ENCODE measurements at regions not wholly inside any gene's neighbourhood (a gene's known extent, or its start where the extent isn't known, plus 50 kb on each side); places are given as distances from the start of the nearest gene placed in this dataset.
A peak's percentile ranks its signal among the peaks of the same experiment; 100 is the strongest.

- DNase-seq (ENCODE audit: low spot score), result no peak
- Mint-ChIP-seq H3K9me3 (no peaks in the 10 kb centered on the region), H3K27me3 (ENCODE audit: low read depth) (peaks cover 6% of the 10 kb centered on the region), H3K4me3 (no peak overlapping the region), H3K27ac (no peak overlapping the region), H3K36me3 (ENCODE audit: low read depth) (no peaks in the 10 kb centered on the region), H3K4me1 (ENCODE audit: low read depth) (no peaks in the 10 kb centered on the region)
Observed at GRCh38 chr2:237180987-237181386, 95.3 kb downstream of the COPS8 start.

- no peak overlapping the region for H3K27ac Mint-ChIP-seq
- peaks cover 8% of the 10 kb centered on the region for H3K27me3 Mint-ChIP-seq (ENCODE audit: low read depth)
- no peaks in the 10 kb centered on the region for H3K36me3 Mint-ChIP-seq (ENCODE audit: low read depth)
- no peaks in the 10 kb centered on the region for H3K4me1 Mint-ChIP-seq (ENCODE audit: low read depth)
- DNase-seq (ENCODE audit: low spot score), result no peak
- no peak overlapping the region for H3K4me3 Mint-ChIP-seq
- no peaks in the 10 kb centered on the region for H3K9me3 Mint-ChIP-seq
Observed at GRCh38 chr2:237181844-237182243, 96.2 kb downstream of the COPS8 start.

- peaks cover 7% of the 10 kb centered on the region for H3K27me3 Mint-ChIP-seq (ENCODE audit: low read depth)
- H3K36me3 Mint-ChIP-seq (ENCODE audit: low read depth), result no peaks in the 10 kb centered on the region
- no peak overlapping the region for H3K4me3 Mint-ChIP-seq
- no peaks in the 10 kb centered on the region for H3K9me3 Mint-ChIP-seq
- no peak overlapping the region for H3K27ac Mint-ChIP-seq
- no peaks in the 10 kb centered on the region for H3K4me1 Mint-ChIP-seq (ENCODE audit: low read depth)
- peak; percentile 2 for DNase-seq (ENCODE audit: low spot score)
Observed at GRCh38 chr2:237182422-237183123, 96.9 kb downstream of the COPS8 start.

- no peaks in the 10 kb centered on the region for H3K4me1 Mint-ChIP-seq (ENCODE audit: low read depth)
- H3K36me3 Mint-ChIP-seq (ENCODE audit: low read depth), result no peaks in the 10 kb centered on the region
- peaks cover 2% of the 10 kb centered on the region for H3K9me3 Mint-ChIP-seq
- H3K27me3 Mint-ChIP-seq (ENCODE audit: low read depth), result peaks cover 7% of the 10 kb centered on the region
- DNase-seq (ENCODE audit: low spot score), result peak; percentile 3
- H3K4me3 Mint-ChIP-seq, result no peak overlapping the region
- H3K27ac Mint-ChIP-seq, result no peak overlapping the region
Observed at GRCh38 chr2:237184192-237184918, 98.7 kb downstream of the COPS8 start.

GRCh38 chr2:237184919-237185552, 99.3 kb downstream of the COPS8 start:
- Mint-ChIP-seq H3K9me3 (peaks cover 7% of the 10 kb centered on the region), H3K36me3 (ENCODE audit: low read depth) (no peaks in the 10 kb centered on the region), H3K27ac (no peak overlapping the region), H3K4me3 (no peak overlapping the region), H3K27me3 (ENCODE audit: low read depth) (peaks cover 7% of the 10 kb centered on the region), H3K4me1 (ENCODE audit: low read depth) (no peaks in the 10 kb centered on the region)
- DNase-seq (ENCODE audit: low spot score), result no peak

- Mint-ChIP-seq H3K9me3 (peaks cover 7% of the 10 kb centered on the region), H3K27me3 (ENCODE audit: low read depth) (peaks cover 7% of the 10 kb centered on the region), H3K27ac (no peak overlapping the region), H3K36me3 (ENCODE audit: low read depth) (no peaks in the 10 kb centered on the region), H3K4me3 (no peak overlapping the region), H3K4me1 (ENCODE audit: low read depth) (no peaks in the 10 kb centered on the region)
- no peak for DNase-seq (ENCODE audit: low spot score)
Observed at GRCh38 chr2:237185553-237185925, 99.8 kb downstream of the COPS8 start.

DNA sequence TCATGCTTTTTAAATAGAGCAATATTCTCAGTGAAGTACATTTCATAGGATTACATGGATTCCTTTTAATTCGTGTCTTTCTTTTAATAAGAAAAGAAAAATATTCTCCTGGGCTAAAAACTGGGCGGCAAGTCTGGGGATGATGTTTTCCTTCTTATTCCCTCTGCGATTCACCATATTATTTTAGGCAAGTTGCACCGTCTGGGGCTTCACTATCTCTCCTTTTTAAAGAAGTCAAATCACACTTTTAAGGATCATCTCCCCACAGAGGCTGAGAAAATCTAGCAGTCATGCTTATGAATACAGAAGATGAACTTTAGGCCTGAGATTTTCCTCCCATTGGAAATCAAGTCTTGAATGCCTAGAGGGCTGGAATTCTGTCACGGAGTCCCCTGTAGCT, 104.1 kb downstream of the COPS8 start:
- peaks cover 3% of the 10 kb centered on the region for H3K27me3 Mint-ChIP-seq (ENCODE audit: low read depth)

GRCh38 chr2:237190966-237191713, 105.5 kb downstream of the COPS8 start:
- H3K9me3 Mint-ChIP-seq, result peaks cover 7% of the 10 kb centered on the region
- no peak overlapping the region for H3K27ac Mint-ChIP-seq
- H3K27me3 Mint-ChIP-seq (ENCODE audit: low read depth), result peaks cover 5% of the 10 kb centered on the region
- no peaks in the 10 kb centered on the region for H3K36me3 Mint-ChIP-seq (ENCODE audit: low read depth)
- H3K4me3 Mint-ChIP-seq, result no peak overlapping the region
- no peak for DNase-seq (ENCODE audit: low spot score)
- no peaks in the 10 kb centered on the region for H3K4me1 Mint-ChIP-seq (ENCODE audit: low read depth)

More for the DNA sequence above, 104.1 kb downstream of the COPS8 start:
- H3K9me3 Mint-ChIP-seq, result peaks cover 7% of the 10 kb centered on the region
- no peaks in the 10 kb centered on the region for H3K4me1 Mint-ChIP-seq (ENCODE audit: low read depth)
- H3K27ac Mint-ChIP-seq, result no peak overlapping the region
- H3K36me3 Mint-ChIP-seq (ENCODE audit: low read depth), result no peaks in the 10 kb centered on the region
- DNase-seq (ENCODE audit: low spot score), result no peak
- H3K4me3 Mint-ChIP-seq, result no peak overlapping the region

- Mint-ChIP-seq H3K27me3 (ENCODE audit: low read depth) (peaks cover 3% of the 10 kb centered on the region), H3K27ac (no peak overlapping the region), H3K36me3 (ENCODE audit: low read depth) (no peaks in the 10 kb centered on the region), H3K4me1 (ENCODE audit: low read depth) (no peaks in the 10 kb centered on the region), H3K9me3 (peaks cover 7% of the 10 kb centered on the region), H3K4me3 (no peak overlapping the region)
- no peak for DNase-seq (ENCODE audit: low spot score)
Observed at GRCh38 chr2:237191714-237192081, 106.0 kb downstream of the COPS8 start.

DNA sequence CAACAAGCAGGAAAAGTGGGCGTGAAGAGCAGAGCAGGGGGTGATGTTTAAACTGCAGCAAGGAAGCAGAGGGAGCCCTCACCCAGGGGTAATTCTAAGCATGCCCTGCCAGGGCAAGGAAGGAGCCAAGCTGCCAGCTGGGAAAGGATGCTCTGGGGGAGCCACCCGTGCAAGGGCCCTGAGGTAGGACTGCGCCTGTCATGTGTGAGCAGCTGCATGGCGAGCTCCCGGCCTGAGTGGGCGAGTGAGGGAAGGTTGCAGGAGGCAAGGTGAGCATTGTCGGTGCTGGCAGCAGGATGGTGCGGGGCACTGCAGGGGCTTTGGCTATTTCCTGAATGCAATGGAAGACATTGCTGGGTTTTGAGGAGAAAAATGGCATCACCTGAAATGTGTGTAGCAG, 107.2 kb downstream of the COPS8 start:
- Mint-ChIP-seq H3K4me1 (ENCODE audit: low read depth) (no peaks in the 10 kb centered on the region), H3K27ac (no peak overlapping the region), H3K9me3 (peaks cover 7% of the 10 kb centered on the region), H3K4me3 (no peak overlapping the region), H3K36me3 (ENCODE audit: low read depth) (no peaks in the 10 kb centered on the region), H3K27me3 (ENCODE audit: low read depth) (peaks cover 9% of the 10 kb centered on the region)
- DNase-seq (ENCODE audit: low spot score), result no peak

DNA sequence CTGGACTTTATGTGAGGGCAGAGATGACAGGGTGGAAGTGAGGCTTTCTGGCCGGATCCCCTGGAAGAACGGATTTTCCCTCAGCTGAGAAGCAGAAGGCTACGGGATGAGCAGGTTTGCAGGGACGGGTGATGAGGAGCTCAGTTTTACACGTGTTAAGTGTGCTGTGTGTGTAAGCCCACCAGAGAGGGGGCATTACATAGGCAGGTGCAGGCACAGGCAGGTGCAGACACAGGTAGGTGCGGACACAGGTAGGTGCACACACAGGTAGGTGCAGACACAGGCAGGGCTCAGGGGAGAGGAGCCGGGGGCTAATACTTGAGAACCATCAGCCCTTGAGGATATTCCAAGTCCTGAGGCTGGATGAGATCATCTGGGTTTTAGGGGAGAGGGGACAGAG, 107.7 kb downstream of the COPS8 start:
- Mint-ChIP-seq H3K4me3 (no peak overlapping the region), H3K9me3 (peaks cover 7% of the 10 kb centered on the region), H3K36me3 (ENCODE audit: low read depth) (no peaks in the 10 kb centered on the region), H3K27me3 (ENCODE audit: low read depth) (peaks cover 9% of the 10 kb centered on the region), H3K4me1 (ENCODE audit: low read depth) (no peaks in the 10 kb centered on the region), H3K27ac (no peak overlapping the region)
- no peak for DNase-seq (ENCODE audit: low spot score)

- peaks cover 7% of the 10 kb centered on the region for H3K9me3 Mint-ChIP-seq
- H3K36me3 Mint-ChIP-seq (ENCODE audit: low read depth), result no peaks in the 10 kb centered on the region
- H3K4me1 Mint-ChIP-seq (ENCODE audit: low read depth), result no peaks in the 10 kb centered on the region
- peaks cover 9% of the 10 kb centered on the region for H3K27me3 Mint-ChIP-seq (ENCODE audit: low read depth)
- H3K27ac Mint-ChIP-seq, result no peak overlapping the region
- H3K4me3 Mint-ChIP-seq, result no peak overlapping the region
- DNase-seq (ENCODE audit: low spot score), result no peak
Observed at GRCh38 chr2:237194081-237194480, 108.4 kb downstream of the COPS8 start.

DNA sequence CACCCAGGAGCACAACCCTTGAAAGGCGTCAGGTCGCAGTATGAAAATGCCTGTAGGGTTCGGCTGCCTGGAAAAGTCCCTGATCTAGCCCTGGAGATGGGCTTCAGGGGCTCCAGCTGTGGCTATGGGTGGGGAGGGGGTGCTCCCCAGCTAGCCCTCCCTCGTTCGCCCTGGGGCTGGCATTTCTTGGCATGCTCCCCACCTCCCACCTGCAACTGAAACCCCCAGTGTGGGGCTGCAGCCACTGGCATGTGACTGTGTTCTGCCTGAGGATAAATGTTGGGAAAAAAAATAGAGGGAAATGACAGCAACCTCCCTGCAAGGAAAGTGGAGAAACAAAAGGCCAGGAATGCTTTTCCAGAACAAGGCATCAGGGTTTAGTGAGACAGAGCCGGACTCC, 109.2 kb downstream of the COPS8 start:
- Mint-ChIP-seq H3K4me3 (no peak overlapping the region), H3K9me3 (no peaks in the 10 kb centered on the region), H3K27me3 (ENCODE audit: low read depth) (peaks cover 9% of the 10 kb centered on the region), H3K27ac (no peak overlapping the region), H3K36me3 (ENCODE audit: low read depth) (no peaks in the 10 kb centered on the region), H3K4me1 (ENCODE audit: low read depth) (no peaks in the 10 kb centered on the region)
- no peak for DNase-seq (ENCODE audit: low spot score)

Data from T-helper 2 cell treated with Interferon-gamma antibody and Interleukin-4, amounts not matched to agents 5 μg/mL and 100 μg/mL, for 36 hours (primary cell).